HEK293 (cell line): ENCODE measurements at regions not wholly inside any gene's neighbourhood (a gene's known extent, or its start where the extent isn't known, plus 50 kb on each side); places are given as distances from the start of the nearest gene placed in this dataset.

ENCODE experiments used
- CTCF ChIA-PET: fragments of 350-600 bp; formaldehyde crosslinking; extraction: SDS; loops from one replicate; lab custom pipeline; 2021; ENCODE audit warnings: antibody characterized with exemption; lab: Yijun Ruan, JAX
- POLR2A ChIA-PET: fragments of 300-600 bp; formaldehyde crosslinking; extraction: SDS; loops from one replicate; lab custom pipeline; 2020; ENCODE audit warnings: antibody characterized with exemption, inconsistent platforms; lab: Yijun Ruan, JAX
- H3K27ac ChIP-seq: fragments of 200-500 bp; sonication (Bioruptor generic); 2 replicates; pipeline ENCODE4 v1.5.1; 2014; ENCODE audit warnings: low read depth, low read length, control low read depth, inconsistent platforms; ENCODE audit errors: extremely low read depth
- H3K36me3 ChIP-seq, 2 experiments: fragments of 200-500 bp in 1 of 2; sonication (Bioruptor generic) in 1 of 2; 1 replicate in 1 of 2; 2 replicates in 1 of 2; pipeline ENCODE4 v1.5.1; 2014 to 2017; ENCODE audit warnings: inconsistent platforms in 2 of 2, low read length in 2 of 2; ENCODE audit not compliant: control insufficient read depth in 2 of 2, insufficient read depth in 1 of 2
- H3K4me1 ChIP-seq: fragments of 200-500 bp; sonication (Bioruptor generic); 2 replicates; pipeline ENCODE4 v1.5.1; 2014; ENCODE audit warnings: mild to moderate bottlenecking, low read length, inconsistent platforms; ENCODE audit not compliant: control insufficient read depth, insufficient read depth
- H3K4me3 ChIP-seq: 2 replicates; pipeline ENCODE4 v1.5.1; 2011; ENCODE audit warnings: low read depth, mild to moderate bottlenecking, control low read depth, low read length, moderate library complexity
- H3K9me3 ChIP-seq: fragments of 200-500 bp; sonication (Bioruptor generic); 2 replicates; pipeline ENCODE4 v1.5.1; 2014; ENCODE audit warnings: low read depth, low read length, inconsistent platforms; ENCODE audit not compliant: control insufficient read depth, insufficient read depth
- BCL11A ChIP-seq: fragments of 450-650 bp; formaldehyde crosslinking; IDR thresholded peaks from 2 replicates; pipeline ENCODE4 v1.5.1; 2016; ENCODE audit warnings: low read depth, missing biosample characterization, missing genetic modification characterization
- GLI2 ChIP-seq: fragments of 450-650 bp; formaldehyde crosslinking; IDR thresholded peaks from 2 replicates; pipeline ENCODE4; 2017; ENCODE audit warnings: missing biosample characterization, missing genetic modification characterization, low read depth, borderline replicate concordance
- KLF7 ChIP-seq: fragments of 450-650 bp; formaldehyde crosslinking; IDR thresholded peaks from 2 replicates; pipeline ENCODE4 v1.5.1; 2016; ENCODE audit warnings: missing biosample characterization, missing genetic modification characterization, borderline replicate concordance
- REPIN1 ChIP-seq: fragments of 450-650 bp; formaldehyde crosslinking; IDR thresholded peaks from 2 replicates; pipeline ENCODE4 v1.5.1; 2017; ENCODE audit warnings: missing biosample characterization, missing genetic modification characterization, low read depth
- ZBTB21 ChIP-seq: fragments of 450-650 bp; formaldehyde crosslinking; IDR thresholded peaks from 2 replicates; pipeline ENCODE4 v1.5.1; 2017; ENCODE audit warnings: missing biosample characterization, missing genetic modification characterization
- ZNF169 ChIP-seq: fragments of 450-650 bp; formaldehyde crosslinking; IDR thresholded peaks from 2 replicates; pipeline ENCODE4 v1.5.1; 2016; ENCODE audit warnings: missing biosample characterization, missing genetic modification characterization
- ZNF174 ChIP-seq: fragments of 450-650 bp; formaldehyde crosslinking; IDR thresholded peaks from 2 replicates; pipeline ENCODE4 v1.5.0; 2017; ENCODE audit warnings: missing biosample characterization, mild to moderate bottlenecking, missing genetic modification characterization
- ZNF354C ChIP-seq: fragments of 450-650 bp; formaldehyde crosslinking; IDR thresholded peaks from 2 replicates; pipeline ENCODE4 v1.5.1; 2016; ENCODE audit warnings: missing biosample characterization, missing genetic modification characterization, low read depth, borderline replicate concordance
- ZNF473 ChIP-seq: fragments of 450-650 bp; formaldehyde crosslinking; IDR thresholded peaks from 2 replicates; pipeline ENCODE4 v1.5.1; 2017; ENCODE audit warnings: missing biosample characterization, missing genetic modification characterization
- ZNF558 ChIP-seq: fragments of 450-650 bp; formaldehyde crosslinking; IDR thresholded peaks from 2 replicates; pipeline ENCODE4 v1.5.1; 2016; ENCODE audit warnings: missing biosample characterization, missing genetic modification characterization
- ZNF571 ChIP-seq: fragments of 450-650 bp; formaldehyde crosslinking; IDR thresholded peaks from 2 replicates; pipeline ENCODE4 v1.5.0; 2017; ENCODE audit warnings: missing biosample characterization, missing genetic modification characterization
- ZNF585B ChIP-seq: fragments of 450-650 bp; formaldehyde crosslinking; IDR thresholded peaks from 2 replicates; pipeline ENCODE4 v1.5.1; 2016; ENCODE audit warnings: missing biosample characterization, missing genetic modification characterization
- ZNF768 ChIP-seq: fragments of 450-650 bp; formaldehyde crosslinking; IDR thresholded peaks from 2 replicates; pipeline ENCODE4 v1.5.1; 2018; ENCODE audit warnings: missing biosample characterization, mild to moderate bottlenecking, missing genetic modification characterization
- ZNF837 ChIP-seq: fragments of 450-650 bp; formaldehyde crosslinking; IDR thresholded peaks from 2 replicates; pipeline ENCODE4 v1.5.1; 2016; ENCODE audit warnings: missing biosample characterization, missing genetic modification characterization
- TF ChIP-seq, protein P1 (sequence below): fragments of 450-650 bp; formaldehyde crosslinking; IDR thresholded peaks from 2 replicates; pipeline ENCODE4 v1.5.1; 2016; ENCODE audit warnings: missing biosample characterization, missing genetic modification characterization
- TF ChIP-seq, protein P2 (sequence below): sonication (generic); formaldehyde crosslinking; IDR thresholded peaks from 2 replicates; pipeline ENCODE4 v1.8.1; 2022; ENCODE audit warnings: mild to moderate bottlenecking, moderate library complexity, missing genetic modification reagents
- TF ChIP-seq, protein P3 (sequence below): fragments of 450-650 bp; formaldehyde crosslinking; IDR thresholded peaks from 2 replicates; pipeline ENCODE4 v1.5.1; 2016; ENCODE audit warnings: missing biosample characterization, missing genetic modification characterization
- TF ChIP-seq, protein P4 (sequence below): fragments of 450-650 bp; formaldehyde crosslinking; IDR thresholded peaks from 2 replicates; pipeline ENCODE4 v1.5.1; 2016; ENCODE audit warnings: missing biosample characterization, missing genetic modification characterization
- TF ChIP-seq, protein P5 (sequence below): fragments of 450-650 bp; formaldehyde crosslinking; IDR thresholded peaks from 2 replicates; pipeline ENCODE4 v1.5.1; 2016; ENCODE audit warnings: missing biosample characterization, missing genetic modification characterization
- TF ChIP-seq, protein P6 (sequence below): fragments of 450-650 bp; IDR thresholded peaks from 2 replicates; pipeline ENCODE4 v1.5.1; 2018; ENCODE audit warnings: missing biosample characterization, missing genetic modification characterization
- TF ChIP-seq, protein P7 (sequence below): fragments of 450-650 bp; formaldehyde crosslinking; IDR thresholded peaks from 2 replicates; pipeline ENCODE4 v1.5.1; 2016; ENCODE audit warnings: missing biosample characterization, missing genetic modification characterization
- TF ChIP-seq, protein P8 (sequence below): fragments of 450-650 bp; formaldehyde crosslinking; IDR thresholded peaks from 2 replicates; pipeline ENCODE4 v1.5.1; 2016; ENCODE audit warnings: missing biosample characterization, missing genetic modification characterization

DNA sequence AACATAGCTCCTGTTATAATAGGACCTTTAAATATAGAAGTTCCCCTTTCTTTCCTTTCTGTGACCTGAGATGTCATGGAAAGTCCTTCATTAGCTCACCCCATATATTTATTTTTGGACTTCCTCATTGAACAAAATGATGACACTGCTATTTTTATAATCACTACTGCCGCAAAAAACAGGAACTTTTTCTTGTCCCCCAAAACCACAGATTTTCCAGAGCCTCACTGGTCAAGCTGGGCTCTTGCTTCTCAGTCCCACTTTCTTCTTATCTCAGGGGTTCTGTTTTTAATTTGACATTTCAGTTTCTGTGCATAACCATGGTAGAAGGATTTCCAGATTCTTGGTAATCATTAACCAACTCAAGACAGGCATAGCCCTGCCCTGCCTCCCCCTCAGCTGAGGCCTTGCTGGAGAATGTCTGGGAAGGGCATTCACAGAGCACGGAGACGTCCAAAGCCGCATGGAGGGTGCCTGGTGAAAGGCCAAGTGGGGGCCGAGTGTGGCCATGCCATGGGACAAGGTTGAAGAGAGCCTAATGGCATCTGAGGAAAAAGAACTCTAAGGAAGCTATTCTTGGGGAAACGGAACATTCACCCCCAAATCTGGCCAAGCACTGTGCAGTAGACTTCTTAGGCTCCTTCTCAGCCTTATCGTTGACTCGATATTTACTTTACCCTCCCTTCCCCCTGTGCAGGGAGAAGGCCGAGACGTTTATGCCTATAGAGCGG is 73.7 kb downstream of the EDN1 start:
- CTCF ChIA-PET = interaction anchor here (0.6 kb wide), 1 partner anchor 50 kb away, joined by 3 read pairs; no protein-coding TSS in a partner anchor
- POLR2A ChIA-PET = interaction anchor here (0.7 kb wide), 2 partner anchors 9 to 23 kb away, joined by 5 read pairs; no protein-coding TSS in a partner anchor

DNA sequence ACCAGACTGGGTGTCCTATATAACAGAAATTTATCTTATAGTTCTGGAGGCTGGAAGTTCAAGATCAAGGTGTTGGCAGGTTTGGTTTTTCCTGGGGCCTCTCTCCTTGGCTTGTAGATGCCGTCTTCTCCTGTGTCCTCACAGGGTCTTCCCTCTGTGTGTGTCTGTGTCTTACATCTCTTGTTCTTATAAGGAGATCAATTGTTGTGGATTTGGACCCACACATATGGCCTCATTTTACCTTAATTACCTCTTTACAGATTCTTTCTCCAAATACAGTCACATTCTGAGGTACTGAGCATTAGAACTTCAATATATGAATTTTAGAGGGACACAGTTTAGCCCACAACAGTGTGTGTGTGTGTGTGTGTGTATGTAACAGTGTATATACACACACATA is 74.5 kb downstream of the EDN1 start:
- Histone ChIP-seq H3K4me3 (no peak overlapping the region), H3K4me1 (no peaks in the 10 kb centered on the region), H3K36me3 (no peaks in the 10 kb centered on the region), H3K27ac (no peak overlapping the region), H3K9me3 (no peaks in the 10 kb centered on the region)
- POLR2A ChIA-PET = no interaction called here
- TF ChIP-seq, protein P1, sequence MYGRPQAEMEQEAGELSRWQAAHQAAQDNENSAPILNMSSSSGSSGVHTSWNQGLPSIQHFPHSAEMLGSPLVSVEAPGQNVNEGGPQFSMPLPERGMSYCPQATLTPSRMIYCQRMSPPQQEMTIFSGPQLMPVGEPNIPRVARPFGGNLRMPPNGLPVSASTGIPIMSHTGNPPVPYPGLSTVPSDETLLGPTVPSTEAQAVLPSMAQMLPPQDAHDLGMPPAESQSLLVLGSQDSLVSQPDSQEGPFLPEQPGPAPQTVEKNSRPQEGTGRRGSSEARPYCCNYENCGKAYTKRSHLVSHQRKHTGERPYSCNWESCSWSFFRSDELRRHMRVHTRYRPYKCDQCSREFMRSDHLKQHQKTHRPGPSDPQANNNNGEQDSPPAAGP (tag by site-specific recombination) = no peak
- TF ChIP-seq, protein P2, sequence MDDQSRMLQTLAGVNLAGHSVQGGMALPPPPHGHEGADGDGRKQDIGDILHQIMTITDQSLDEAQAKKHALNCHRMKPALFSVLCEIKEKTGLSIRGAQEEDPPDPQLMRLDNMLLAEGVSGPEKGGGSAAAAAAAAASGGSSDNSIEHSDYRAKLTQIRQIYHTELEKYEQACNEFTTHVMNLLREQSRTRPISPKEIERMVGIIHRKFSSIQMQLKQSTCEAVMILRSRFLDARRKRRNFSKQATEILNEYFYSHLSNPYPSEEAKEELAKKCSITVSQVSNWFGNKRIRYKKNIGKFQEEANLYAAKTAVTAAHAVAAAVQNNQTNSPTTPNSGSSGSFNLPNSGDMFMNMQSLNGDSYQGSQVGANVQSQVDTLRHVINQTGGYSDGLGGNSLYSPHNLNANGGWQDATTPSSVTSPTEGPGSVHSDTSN (CRISPR knock-in tag) = no peak
- TF ChIP-seq ZNF558 (tag by site-specific recombination) (no peak), REPIN1 (no peak), GLI2 (tag by site-specific recombination) (no peak)
- TF ChIP-seq, protein P3, sequence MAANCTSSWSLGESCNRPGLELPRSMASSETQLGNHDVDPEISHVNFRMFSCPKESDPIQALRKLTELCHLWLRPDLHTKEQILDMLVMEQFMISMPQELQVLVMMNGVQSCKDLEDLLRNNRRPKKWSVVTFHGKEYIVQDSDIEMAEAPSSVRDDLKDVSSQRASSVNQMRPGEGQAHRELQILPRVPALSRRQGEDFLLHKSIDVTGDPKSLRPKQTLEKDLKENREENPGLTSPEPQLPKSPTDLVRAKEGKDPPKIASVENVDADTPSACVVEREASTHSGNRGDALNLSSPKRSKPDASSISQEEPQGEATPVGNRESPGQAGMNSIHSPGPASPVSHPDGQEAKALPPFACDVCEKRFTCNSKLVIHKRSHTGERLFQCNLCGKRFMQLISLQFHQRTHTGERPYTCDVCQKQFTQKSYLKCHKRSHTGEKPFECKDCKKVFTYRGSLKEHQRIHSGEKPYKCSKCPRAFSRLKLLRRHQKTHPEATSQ = no peak
- CTCF ChIA-PET = no interaction called here

More for the DNA sequence above, 73.7 kb downstream of the EDN1 start:
- TF ChIP-seq, protein P4, sequence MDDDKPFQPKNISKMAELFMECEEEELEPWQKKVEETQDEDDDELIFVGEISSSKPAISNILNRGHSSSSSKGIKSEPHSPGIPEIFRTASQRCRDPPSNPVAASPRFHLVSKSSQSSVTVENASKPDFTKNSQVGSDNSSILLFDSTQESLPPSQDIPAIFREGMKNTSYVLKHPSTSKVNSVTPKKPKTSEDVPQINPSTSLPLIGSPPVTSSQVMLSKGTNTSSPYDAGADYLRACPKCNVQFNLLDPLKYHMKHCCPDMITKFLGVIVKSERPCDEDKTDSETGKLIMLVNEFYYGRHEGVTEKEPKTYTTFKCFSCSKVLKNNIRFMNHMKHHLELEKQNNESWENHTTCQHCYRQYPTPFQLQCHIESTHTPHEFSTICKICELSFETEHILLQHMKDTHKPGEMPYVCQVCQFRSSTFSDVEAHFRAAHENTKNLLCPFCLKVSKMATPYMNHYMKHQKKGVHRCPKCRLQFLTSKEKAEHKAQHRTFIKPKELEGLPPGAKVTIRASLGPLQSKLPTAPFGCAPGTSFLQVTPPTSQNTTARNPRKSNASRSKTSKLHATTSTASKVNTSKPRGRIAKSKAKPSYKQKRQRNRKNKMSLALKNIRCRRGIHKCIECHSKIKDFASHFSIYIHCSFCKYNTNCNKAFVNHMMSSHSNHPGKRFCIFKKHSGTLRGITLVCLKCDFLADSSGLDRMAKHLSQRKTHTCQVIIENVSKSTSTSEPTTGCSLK (tag by site-specific recombination) = no peak
- no peak for TF ChIP-seq ZNF169
- TF ChIP-seq, protein P5, sequence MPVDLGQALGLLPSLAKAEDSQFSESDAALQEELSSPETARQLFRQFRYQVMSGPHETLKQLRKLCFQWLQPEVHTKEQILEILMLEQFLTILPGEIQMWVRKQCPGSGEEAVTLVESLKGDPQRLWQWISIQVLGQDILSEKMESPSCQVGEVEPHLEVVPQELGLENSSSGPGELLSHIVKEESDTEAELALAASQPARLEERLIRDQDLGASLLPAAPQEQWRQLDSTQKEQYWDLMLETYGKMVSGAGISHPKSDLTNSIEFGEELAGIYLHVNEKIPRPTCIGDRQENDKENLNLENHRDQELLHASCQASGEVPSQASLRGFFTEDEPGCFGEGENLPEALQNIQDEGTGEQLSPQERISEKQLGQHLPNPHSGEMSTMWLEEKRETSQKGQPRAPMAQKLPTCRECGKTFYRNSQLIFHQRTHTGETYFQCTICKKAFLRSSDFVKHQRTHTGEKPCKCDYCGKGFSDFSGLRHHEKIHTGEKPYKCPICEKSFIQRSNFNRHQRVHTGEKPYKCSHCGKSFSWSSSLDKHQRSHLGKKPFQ (tag by site-specific recombination) = no peak
- no peak for TF ChIP-seq ZNF837 (tag by site-specific recombination)
- no peak for TF ChIP-seq ZNF174 (tag by site-specific recombination)
- TF ChIP-seq, protein P6, sequence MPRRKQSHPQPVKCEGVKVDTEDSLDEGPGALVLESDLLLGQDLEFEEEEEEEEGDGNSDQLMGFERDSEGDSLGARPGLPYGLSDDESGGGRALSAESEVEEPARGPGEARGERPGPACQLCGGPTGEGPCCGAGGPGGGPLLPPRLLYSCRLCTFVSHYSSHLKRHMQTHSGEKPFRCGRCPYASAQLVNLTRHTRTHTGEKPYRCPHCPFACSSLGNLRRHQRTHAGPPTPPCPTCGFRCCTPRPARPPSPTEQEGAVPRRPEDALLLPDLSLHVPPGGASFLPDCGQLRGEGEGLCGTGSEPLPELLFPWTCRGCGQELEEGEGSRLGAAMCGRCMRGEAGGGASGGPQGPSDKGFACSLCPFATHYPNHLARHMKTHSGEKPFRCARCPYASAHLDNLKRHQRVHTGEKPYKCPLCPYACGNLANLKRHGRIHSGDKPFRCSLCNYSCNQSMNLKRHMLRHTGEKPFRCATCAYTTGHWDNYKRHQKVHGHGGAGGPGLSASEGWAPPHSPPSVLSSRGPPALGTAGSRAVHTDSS (tag by site-specific recombination) = no peak
- TF ChIP-seq, protein P7, sequence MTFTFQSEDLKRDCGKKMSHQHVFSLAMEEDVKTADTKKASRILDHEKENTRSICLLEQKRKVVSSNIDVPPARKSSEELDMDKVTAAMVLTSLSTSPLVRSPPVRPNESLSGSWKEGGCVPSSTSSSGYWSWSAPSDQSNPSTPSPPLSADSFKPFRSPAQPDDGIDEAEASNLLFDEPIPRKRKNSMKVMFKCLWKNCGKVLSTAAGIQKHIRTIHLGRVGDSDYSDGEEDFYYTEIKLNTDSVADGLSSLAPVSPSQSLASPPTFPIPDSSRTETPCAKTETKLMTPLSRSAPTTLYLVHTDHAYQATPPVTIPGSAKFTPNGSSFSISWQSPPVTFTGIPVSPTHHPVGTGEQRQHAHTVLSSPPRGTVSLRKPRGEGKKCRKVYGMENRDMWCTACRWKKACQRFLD = no peak
- TF ChIP-seq ZNF571 (tag by site-specific recombination) = no peak
- TF ChIP-seq BCL11A (tag by site-specific recombination) = no peak
- no peak for TF ChIP-seq ZNF354C
- TF ChIP-seq KLF7 = no peak
- no peak for TF ChIP-seq ZNF768
- no peak for TF ChIP-seq ZNF585B (tag by site-specific recombination)
- no peak for TF ChIP-seq ZBTB21 (tag by site-specific recombination)
- TF ChIP-seq ZNF473 (tag by site-specific recombination) = no peak
- TF ChIP-seq REPIN1 = no peak
- TF ChIP-seq, protein P8, sequence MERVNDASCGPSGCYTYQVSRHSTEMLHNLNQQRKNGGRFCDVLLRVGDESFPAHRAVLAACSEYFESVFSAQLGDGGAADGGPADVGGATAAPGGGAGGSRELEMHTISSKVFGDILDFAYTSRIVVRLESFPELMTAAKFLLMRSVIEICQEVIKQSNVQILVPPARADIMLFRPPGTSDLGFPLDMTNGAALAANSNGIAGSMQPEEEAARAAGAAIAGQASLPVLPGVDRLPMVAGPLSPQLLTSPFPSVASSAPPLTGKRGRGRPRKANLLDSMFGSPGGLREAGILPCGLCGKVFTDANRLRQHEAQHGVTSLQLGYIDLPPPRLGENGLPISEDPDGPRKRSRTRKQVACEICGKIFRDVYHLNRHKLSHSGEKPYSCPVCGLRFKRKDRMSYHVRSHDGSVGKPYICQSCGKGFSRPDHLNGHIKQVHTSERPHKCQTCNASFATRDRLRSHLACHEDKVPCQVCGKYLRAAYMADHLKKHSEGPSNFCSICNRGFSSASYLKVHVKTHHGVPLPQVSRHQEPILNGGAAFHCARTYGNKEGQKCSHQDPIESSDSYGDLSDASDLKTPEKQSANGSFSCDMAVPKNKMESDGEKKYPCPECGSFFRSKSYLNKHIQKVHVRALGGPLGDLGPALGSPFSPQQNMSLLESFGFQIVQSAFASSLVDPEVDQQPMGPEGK (tag by site-specific recombination) = no peak
- no peaks in the 10 kb centered on the region for H3K36me3 ChIP-seq
- no peak overlapping the region for H3K27ac ChIP-seq
- no peaks in the 10 kb centered on the region for H3K9me3 ChIP-seq
- no peaks in the 10 kb centered on the region for H3K4me1 ChIP-seq
- H3K4me3 ChIP-seq = no peak overlapping the region
